ENCODE measurements at regions not wholly inside any gene's neighbourhood (a gene's known extent, or its start where the extent isn't known, plus 50 kb on each side); places are given as distances from the start of the nearest gene placed in this dataset.

GRCh38 chr4:135949931-135950330, 1582.4 kb downstream of the PCDH18 start:
- WGBS (ENCODE audit: insufficient coverage): no CpG with 5 or more reads among the region's 3 CpGs
- Histone ChIP-seq H2AFZ (ENCODE audit: insufficient read depth, low read depth, low read length, poor library complexity, severe bottlenecking) (no peak overlapping the region), H3K9me3 (ENCODE audit: control extremely low read depth in 1 of 3, control insufficient read depth in 2 of 3, insufficient read depth in 1 of 3, low read length in 2 of 3) (peaks cover 0 to 7% (median 1%) of the 10 kb centered on the region in 3 donors), H3K4me1 (ENCODE audit: control insufficient read depth in 2 of 2, insufficient read depth in 2 of 2, low read length in 2 of 2) (no peaks in the 10 kb centered on the region), H3K9ac (ENCODE audit: low read length) (no peak overlapping the region), H3K27ac (ENCODE audit: low read length in 2 of 2) (no peak overlapping the region), H4K20me1 (ENCODE audit: control insufficient read depth, insufficient read depth, low read length, poor library complexity, severe bottlenecking) (no peaks in the 10 kb centered on the region), H3K4me2 (replicated peaks; ENCODE audit: low read depth, low read length, poor library complexity, severe bottlenecking) (no peak overlapping the region), H3K27me3 (replicated peaks in 1 of 4; ENCODE audit: control extremely low read depth in 1 of 4, control insufficient read depth in 3 of 4, insufficient read depth in 4 of 4, low read length in 3 of 4) (no peaks in the 10 kb centered on the region), H3K79me2 (ENCODE audit: control insufficient read depth, insufficient read depth, low read length) (no peaks in the 10 kb centered on the region), H3K36me3 (replicated peaks in 1 of 2; ENCODE audit: control extremely low read depth in 1 of 2, control insufficient read depth in 1 of 2, extremely low read depth in 1 of 2, insufficient read depth in 2 of 2, low read length in 1 of 2) (no peaks in the 10 kb centered on the region), H3K4me3 (ENCODE audit: control extremely low read depth in 1 of 5, extremely low read depth in 1 of 5, insufficient read depth in 1 of 5, low read depth in 2 of 5, low read length in 4 of 5) (no peak overlapping the region)
- no peak for DNase-seq
- intact Hi-C loops (cut with micrococcal nuclease): no loop called here
- no peak for ATAC-seq (ENCODE audit: low read depth)
- H3K27ac Mint-ChIP-seq: no peak overlapping the region
- ChIA-PET CTCF (no interaction called here), POLR2A (no interaction called here)
- no peak overlapping the region for H3K4me3 Mint-ChIP-seq
- TF ChIP-seq EZH2 (IDR thresholded peaks at IDR 0.05; ENCODE audit: borderline replicate concordance, insufficient read depth, low read depth, low read length, poor library complexity, severe bottlenecking) (no peak), CTCF (IDR thresholded peaks at IDR 0.05) (no peak)
- peaks cover 4% of the 10 kb centered on the region for H3K9me3 Mint-ChIP-seq (ENCODE audit: insufficient read depth)
- no peaks in the 10 kb centered on the region for H3K4me1 Mint-ChIP-seq
- H3K27me3 Mint-ChIP-seq: no peaks in the 10 kb centered on the region

GRCh38 chr4:135948797-135949196, 1583.5 kb downstream of the PCDH18 start:
- Mint-ChIP-seq H3K27me3 (no peaks in the 10 kb centered on the region), H3K27ac (no peak overlapping the region), H3K4me1 (no peaks in the 10 kb centered on the region), H3K9me3 (ENCODE audit: insufficient read depth) (peaks cover under 1% of the 10 kb centered on the region), H3K4me3 (no peak overlapping the region)
- no peaks in the 10 kb centered on the region for H3K4me1 ChIP-seq (ENCODE audit: control insufficient read depth in 2 of 2, insufficient read depth in 2 of 2, low read length in 2 of 2)
- H3K9ac ChIP-seq (ENCODE audit: low read length): no peak overlapping the region
- H3K27ac ChIP-seq (ENCODE audit: low read length in 2 of 2): no peak overlapping the region
- H3K4me2 ChIP-seq (replicated peaks; ENCODE audit: low read depth, low read length, poor library complexity, severe bottlenecking): no peak overlapping the region
- H3K27me3 ChIP-seq (replicated peaks in 1 of 4; ENCODE audit: control extremely low read depth in 1 of 4, control insufficient read depth in 3 of 4, insufficient read depth in 4 of 4, low read length in 3 of 4): no peaks in the 10 kb centered on the region
- intact Hi-C loops (cut with micrococcal nuclease): no loop called here
- no peak overlapping the region for H3K4me3 ChIP-seq (ENCODE audit: control extremely low read depth in 1 of 5, extremely low read depth in 1 of 5, insufficient read depth in 1 of 5, low read depth in 2 of 5, low read length in 4 of 5)
- H2AFZ ChIP-seq (ENCODE audit: insufficient read depth, low read depth, low read length, poor library complexity, severe bottlenecking): no peak overlapping the region
- H3K79me2 ChIP-seq (ENCODE audit: control insufficient read depth, insufficient read depth, low read length): no peaks in the 10 kb centered on the region
- ATAC-seq (ENCODE audit: low read depth): no peak
- POLR2A ChIA-PET: no interaction called here
- H3K36me3 ChIP-seq (replicated peaks in 1 of 2; ENCODE audit: control extremely low read depth in 1 of 2, control insufficient read depth in 1 of 2, extremely low read depth in 1 of 2, insufficient read depth in 2 of 2, low read length in 1 of 2): no peaks in the 10 kb centered on the region
- TF ChIP-seq EZH2 (IDR thresholded peaks at IDR 0.05; ENCODE audit: borderline replicate concordance, insufficient read depth, low read depth, low read length, poor library complexity, severe bottlenecking): no peak
- no peak for TF ChIP-seq CTCF (IDR thresholded peaks at IDR 0.05)
- no CpG with 5 or more reads among the region's 1 CpG for WGBS (ENCODE audit: insufficient coverage)
- H4K20me1 ChIP-seq (ENCODE audit: control insufficient read depth, insufficient read depth, low read length, poor library complexity, severe bottlenecking): no peaks in the 10 kb centered on the region
- DNase-seq: no peak
- peaks cover 0 to 7% (median 1%) of the 10 kb centered on the region in 3 donors for H3K9me3 ChIP-seq (ENCODE audit: control extremely low read depth in 1 of 3, control insufficient read depth in 2 of 3, insufficient read depth in 1 of 3, low read length in 2 of 3)
- CTCF ChIA-PET: no interaction called here
